GM20000 (cell line): ENCODE measurements at regions not wholly inside any gene's neighbourhood (a gene's known extent, or its start where the extent isn't known, plus 50 kb on each side); places are given as distances from the start of the nearest gene placed in this dataset.

Experiments used
- DNase-seq: peaks from one replicate; pipeline ENCODE4 v3.0.0; 2012; ENCODE audit warnings: low spot score
- CTCF ChIP-seq: IDR thresholded peaks from 2 replicates; pipeline ENCODE4 v1.5.1; 2012; ENCODE audit warnings: mild to moderate bottlenecking, control low read depth; ENCODE audit errors: extremely low read depth, missing control alignments

- no peak for TF ChIP-seq CTCF
- DNase-seq, result no peak
These were observed 736.9 kb upstream of the PCDH9 start for GRCh38 chr13:67967031-67967430.

GRCh38 chr13:67966065-67966464 is 735.9 kb upstream of the PCDH9 start:
- no peak for TF ChIP-seq CTCF
- DNase-seq, result no peak

GRCh38 chr13:67964986-67965385 is 734.9 kb upstream of the PCDH9 start:
- TF ChIP-seq CTCF, result no peak
- DNase-seq, result no peak

GRCh38 chr13:67964091-67964490 is 734.0 kb upstream of the PCDH9 start:
- DNase-seq, result no peak
- no peak for TF ChIP-seq CTCF

- no peak for DNase-seq
These were observed 731.2 kb upstream of the PCDH9 start for GRCh38 chr13:67961331-67961730.

GRCh38 chr13:67951431-67951830 is 721.3 kb upstream of the PCDH9 start:
- DNase-seq, result no peak
- no peak for TF ChIP-seq CTCF

More at GRCh38 chr13:67961331-67961730, 731.2 kb upstream of the PCDH9 start:
- TF ChIP-seq CTCF, result no peak

GRCh38 chr13:67950603-67951002 is 720.5 kb upstream of the PCDH9 start:
- no peak for DNase-seq

More at GRCh38 chr13:67950603-67951002, 720.5 kb upstream of the PCDH9 start:
- TF ChIP-seq CTCF, result no peak
